Naive thymus-derived CD8-positive, alpha-beta T cell (primary cell): ENCODE measurements at regions not wholly inside any gene's neighbourhood (a gene's known extent, or its start where the extent isn't known, plus 50 kb on each side); places are given as distances from the start of the nearest gene placed in this dataset.

Source experiments
- ATAC-seq, 2 donors: fragments of 150-1000 bp; cut with Tn5 transposase in 1 of 2; sonication (Bioruptor Pico), chemical (Tn5 transposase) in 1 of 2; 1 replicate in 1 of 2; 2 replicates in 1 of 2; pipeline ENCODE4 v1.10.0; 2021; ENCODE audit warnings: mild to moderate bottlenecking in 2 of 2, moderate library complexity in 2 of 2
- POLR2A ChIA-PET: fragments of 350-600 bp; sonication (Branson Sonifier 250); formaldehyde crosslinking; loops from one replicate; lab custom pipeline; 2021; ENCODE audit warnings: antibody characterized with exemption; lab: Charles Lee
- DNase-seq, 10 donors: peaks; one replicate each; pipeline versions ENCODE4 v3.0.0 to v3.0.0-alpha.2; 2020 to 2022
- H3K27ac Mint-ChIP-seq, 10 donors: one replicate each; pipeline ENCODE4 v1.8.0; 2020 to 2022; ENCODE audit warnings: mild to moderate bottlenecking in 10 of 10, mixed read lengths in 10 of 10, moderate library complexity in 4 of 10, inconsistent platforms in 1 of 10
- H3K27me3 Mint-ChIP-seq, 5 donors: one replicate each; pipeline ENCODE4 v1.8.0; 2021 to 2022; ENCODE audit warnings: mixed read lengths in 5 of 5
- H3K36me3 Mint-ChIP-seq, 3 donors: one replicate each; pipeline ENCODE4 v1.8.0; 2020 to 2022; ENCODE audit warnings: mixed read lengths in 3 of 3, mild to moderate bottlenecking in 2 of 3, inconsistent platforms in 1 of 3
- H3K4me1 Mint-ChIP-seq, 4 donors: one replicate each; pipeline ENCODE4 v1.8.0; 2021 to 2022; ENCODE audit warnings: mixed read lengths in 4 of 4
- H3K4me3 Mint-ChIP-seq, 10 donors: one replicate each; pipeline ENCODE4 v1.8.0; 2020 to 2022; ENCODE audit warnings: mild to moderate bottlenecking in 10 of 10, mixed read lengths in 10 of 10, moderate library complexity in 6 of 10, inconsistent platforms in 1 of 10
- H3K9me3 Mint-ChIP-seq, 9 donors: one replicate each; pipeline ENCODE4 v1.8.0; 2020 to 2022; ENCODE audit warnings: mixed read lengths in 9 of 9, mild to moderate bottlenecking in 3 of 9, inconsistent platforms in 1 of 9, moderate library complexity in 1 of 9

DNA sequence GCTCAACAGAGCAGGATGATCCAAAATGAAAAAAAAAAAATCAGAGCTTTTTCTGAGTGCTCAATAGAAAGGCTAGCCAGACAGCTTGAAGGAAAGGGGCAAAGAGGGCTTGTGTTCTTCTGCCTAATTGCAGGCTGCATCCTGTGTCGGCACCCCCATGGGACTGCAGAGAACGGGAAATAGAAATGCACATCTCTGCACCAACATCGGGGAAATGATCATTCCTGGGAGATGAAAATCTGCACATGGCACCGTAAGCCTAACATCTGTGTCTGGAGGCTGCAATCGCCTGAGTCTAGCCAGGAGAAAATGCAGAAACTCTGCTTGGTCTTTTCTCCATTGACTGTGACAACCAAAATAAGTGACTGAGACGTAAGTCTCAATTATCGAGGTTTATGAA is 243.9 kb downstream of the ICE1 start:
- peaks cover 0 to 3% (median 0%) of the 10 kb centered on the region in 4 donors for H3K4me1 Mint-ChIP-seq
- DNase-seq (no peak), ATAC-seq (no peak)
- H3K9me3 Mint-ChIP-seq: no peaks in the 10 kb centered on the region
- no peaks in the 10 kb centered on the region for H3K36me3 Mint-ChIP-seq
- POLR2A ChIA-PET: no interaction called here
- H3K27me3 Mint-ChIP-seq: peaks cover 5 to 45% (median 9%) of the 10 kb centered on the region in 5 donors
- H3K4me3 Mint-ChIP-seq: no peak overlapping the region
- no peak overlapping the region for H3K27ac Mint-ChIP-seq

DNA sequence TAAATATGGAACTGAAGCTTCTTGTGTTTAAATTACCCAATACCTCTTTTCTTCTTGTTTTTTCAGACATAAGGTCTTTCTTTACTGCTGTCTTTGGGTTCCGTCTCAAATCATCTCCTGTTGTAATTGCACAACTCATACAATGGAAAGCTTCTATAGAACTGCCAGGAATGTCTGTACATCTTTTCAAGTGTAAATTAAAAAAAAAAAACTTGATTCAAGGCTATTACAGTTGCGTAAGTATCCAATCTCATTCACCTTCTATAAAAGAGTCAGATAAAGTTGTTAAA is 243.5 kb downstream of the ICE1 start:
- Mint-ChIP-seq H3K9me3 (no peaks in the 10 kb centered on the region), H3K4me1 (peaks cover 0 to 3% (median 0%) of the 10 kb centered on the region in 4 donors), H3K4me3 (no peak overlapping the region), H3K27ac (no peak overlapping the region), H3K27me3 (peaks cover 5 to 45% (median 9%) of the 10 kb centered on the region in 5 donors), H3K36me3 (no peaks in the 10 kb centered on the region)
- ATAC-seq (no peak), DNase-seq (no peak)
- POLR2A ChIA-PET: no interaction called here

- no peaks in the 10 kb centered on the region for H3K36me3 Mint-ChIP-seq
- ATAC-seq (no peak), DNase-seq (no peak)
- H3K27me3 Mint-ChIP-seq: peaks cover 6 to 43% (median 9%) of the 10 kb centered on the region in 5 donors
- POLR2A ChIA-PET: no interaction called here
- H3K4me1 Mint-ChIP-seq: peaks cover 0 to 3% (median 0%) of the 10 kb centered on the region in 4 donors
- no peaks in the 10 kb centered on the region for H3K9me3 Mint-ChIP-seq
- no peak overlapping the region for H3K27ac Mint-ChIP-seq
- no peak overlapping the region for H3K4me3 Mint-ChIP-seq
Observed at GRCh38 chr5:5665225-5666075, 243.0 kb downstream of the ICE1 start.

- Mint-ChIP-seq H3K4me1 (peaks cover 0 to 3% (median 0%) of the 10 kb centered on the region in 4 donors), H3K9me3 (peaks cover 0 to 5% (median 0%) of the 10 kb centered on the region in 9 donors), H3K27ac (no peak overlapping the region), H3K27me3 (peaks cover 7 to 38% (median 22%) of the 10 kb centered on the region in 5 donors), H3K36me3 (no peaks in the 10 kb centered on the region), H3K4me3 (no peak overlapping the region)
- DNase-seq: no peak
- POLR2A ChIA-PET: no interaction called here
- ATAC-seq: no peak
Observed at GRCh38 chr5:5658889-5659465, 236.5 kb downstream of the ICE1 start.

GRCh38 chr5:5658226-5658625 is 235.7 kb downstream of the ICE1 start:
- DNase-seq: no peak
- H3K27me3 Mint-ChIP-seq: peaks cover 6 to 33% (median 22%) of the 10 kb centered on the region in 5 donors
- no peaks in the 10 kb centered on the region for H3K36me3 Mint-ChIP-seq
- H3K9me3 Mint-ChIP-seq: peaks cover 0 to 5% (median 0%) of the 10 kb centered on the region in 9 donors
- POLR2A ChIA-PET: no interaction called here
- no peak for ATAC-seq
- H3K4me1 Mint-ChIP-seq: peaks cover 0 to 3% (median 0%) of the 10 kb centered on the region in 4 donors
- H3K27ac Mint-ChIP-seq: no peak overlapping the region
- no peak overlapping the region for H3K4me3 Mint-ChIP-seq

- H3K27ac Mint-ChIP-seq: no peak overlapping the region
- POLR2A ChIA-PET: no interaction called here
- no peaks in the 10 kb centered on the region for H3K4me1 Mint-ChIP-seq
- no peak overlapping the region for H3K4me3 Mint-ChIP-seq
- no peak for DNase-seq
- peaks cover 0 to 18% (median 10%) of the 10 kb centered on the region in 5 donors for H3K27me3 Mint-ChIP-seq
- H3K36me3 Mint-ChIP-seq: no peaks in the 10 kb centered on the region
- H3K9me3 Mint-ChIP-seq: peaks cover 0 to 8% (median 0%) of the 10 kb centered on the region in 9 donors
- ATAC-seq: no peak
Observed at GRCh38 chr5:5652181-5652580, 229.7 kb downstream of the ICE1 start.

GRCh38 chr5:5650949-5651348 is 228.5 kb downstream of the ICE1 start:
- no peak for DNase-seq
- peaks cover 0 to 16% (median 2%) of the 10 kb centered on the region in 5 donors for H3K27me3 Mint-ChIP-seq
- no peak overlapping the region for H3K4me3 Mint-ChIP-seq
- no peak overlapping the region for H3K27ac Mint-ChIP-seq
- POLR2A ChIA-PET: no interaction called here
- no peak for ATAC-seq
- H3K4me1 Mint-ChIP-seq: no peaks in the 10 kb centered on the region
- H3K36me3 Mint-ChIP-seq: no peaks in the 10 kb centered on the region
- peaks cover 0 to 8% (median 0%) of the 10 kb centered on the region in 9 donors for H3K9me3 Mint-ChIP-seq

DNA sequence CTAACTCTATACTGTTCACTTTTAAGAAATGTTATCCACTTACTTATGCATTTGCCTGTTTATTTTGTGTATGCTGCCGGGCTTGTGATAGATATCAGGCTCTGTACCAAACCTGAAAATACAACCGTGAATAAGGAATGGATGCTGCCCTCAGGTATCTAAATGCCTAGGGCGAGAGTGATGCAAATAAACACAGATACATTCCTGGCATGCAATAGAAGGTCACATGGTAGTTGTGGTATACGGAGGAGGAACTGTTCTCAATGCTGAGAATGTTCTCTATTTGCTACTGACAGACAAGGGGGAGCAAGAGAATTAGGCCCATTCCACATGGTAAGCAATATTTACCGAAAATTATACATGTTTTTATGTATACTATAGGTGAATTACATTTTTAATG is 227.8 kb downstream of the ICE1 start:
- no peaks in the 10 kb centered on the region for H3K4me1 Mint-ChIP-seq
- POLR2A ChIA-PET: no interaction called here
- ATAC-seq: no peak
- no peak overlapping the region for H3K4me3 Mint-ChIP-seq
- DNase-seq: no peak
- peaks cover 0 to 8% (median 0%) of the 10 kb centered on the region in 9 donors for H3K9me3 Mint-ChIP-seq
- no peaks in the 10 kb centered on the region for H3K36me3 Mint-ChIP-seq
- H3K27me3 Mint-ChIP-seq: peaks cover 0 to 13% (median 2%) of the 10 kb centered on the region in 5 donors
- no peak overlapping the region for H3K27ac Mint-ChIP-seq

DNA sequence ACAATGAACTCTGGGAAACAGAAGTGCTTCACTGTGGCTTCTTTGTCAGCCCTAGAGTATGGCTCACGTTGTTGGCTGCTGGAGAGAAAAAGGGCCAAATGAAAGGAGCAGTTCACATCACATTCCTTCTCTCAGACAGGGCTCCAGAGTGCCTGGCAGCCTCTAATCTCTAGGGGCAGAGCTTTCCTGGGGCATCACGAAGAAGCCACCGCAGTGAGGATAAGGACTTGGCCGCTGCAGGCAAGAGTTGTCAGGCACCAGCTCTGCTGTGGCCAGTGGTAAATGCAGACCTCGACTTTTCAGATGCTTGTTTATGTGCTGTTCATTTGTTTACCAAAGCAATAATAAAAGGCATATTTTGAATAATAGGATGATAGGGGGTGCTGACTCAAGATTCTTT is 227.2 kb downstream of the ICE1 start:
- DNase-seq (no peak), ATAC-seq (no peak)
- Mint-ChIP-seq H3K4me1 (no peaks in the 10 kb centered on the region), H3K27ac (no peak overlapping the region), H3K4me3 (no peak overlapping the region), H3K36me3 (no peaks in the 10 kb centered on the region), H3K27me3 (peaks cover 0 to 11% (median 2%) of the 10 kb centered on the region in 5 donors), H3K9me3 (peaks cover 0 to 8% (median 0%) of the 10 kb centered on the region in 9 donors)
- POLR2A ChIA-PET: no interaction called here

GRCh38 chr5:5648694-5649093 is 226.2 kb downstream of the ICE1 start:
- H3K36me3 Mint-ChIP-seq: no peaks in the 10 kb centered on the region
- no peak overlapping the region for H3K4me3 Mint-ChIP-seq
- ATAC-seq: no peak
- H3K27ac Mint-ChIP-seq: no peak overlapping the region
- DNase-seq: no peak
- peaks cover 0 to 8% (median 0%) of the 10 kb centered on the region in 9 donors for H3K9me3 Mint-ChIP-seq
- no peaks in the 10 kb centered on the region for H3K4me1 Mint-ChIP-seq
- H3K27me3 Mint-ChIP-seq: peaks cover 0 to 5% (median 2%) of the 10 kb centered on the region in 5 donors
- POLR2A ChIA-PET: no interaction called here

DNA sequence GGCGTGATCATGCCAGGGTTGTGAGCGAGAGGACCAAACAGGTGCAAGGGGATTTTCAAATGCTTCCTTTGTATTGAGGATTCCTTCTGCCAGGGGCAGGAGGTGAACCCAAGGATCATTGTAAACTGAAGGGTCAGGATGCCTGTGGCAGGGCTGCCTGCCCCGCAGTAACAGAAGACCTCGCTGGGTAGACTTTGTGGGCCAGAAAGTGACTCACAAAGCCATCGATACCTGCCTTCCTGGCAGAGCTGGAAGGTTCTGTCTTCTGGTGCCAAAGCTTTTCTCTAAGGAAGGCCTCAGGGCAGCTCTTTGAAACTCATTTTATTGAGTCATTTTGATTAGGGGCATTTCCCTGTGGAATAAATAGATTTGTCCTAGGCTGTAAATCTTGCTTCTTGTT is 223.4 kb downstream of the ICE1 start:
- Mint-ChIP-seq H3K4me1 (no peaks in the 10 kb centered on the region), H3K27me3 (peaks cover 0 to 12% (median 3%) of the 10 kb centered on the region in 5 donors), H3K27ac (no peak overlapping the region), H3K9me3 (peaks cover 0 to 5% (median 0%) of the 10 kb centered on the region in 9 donors), H3K36me3 (no peaks in the 10 kb centered on the region), H3K4me3 (no peak overlapping the region)
- no peak for ATAC-seq
- no peak for DNase-seq
- POLR2A ChIA-PET: no interaction called here

DNA sequence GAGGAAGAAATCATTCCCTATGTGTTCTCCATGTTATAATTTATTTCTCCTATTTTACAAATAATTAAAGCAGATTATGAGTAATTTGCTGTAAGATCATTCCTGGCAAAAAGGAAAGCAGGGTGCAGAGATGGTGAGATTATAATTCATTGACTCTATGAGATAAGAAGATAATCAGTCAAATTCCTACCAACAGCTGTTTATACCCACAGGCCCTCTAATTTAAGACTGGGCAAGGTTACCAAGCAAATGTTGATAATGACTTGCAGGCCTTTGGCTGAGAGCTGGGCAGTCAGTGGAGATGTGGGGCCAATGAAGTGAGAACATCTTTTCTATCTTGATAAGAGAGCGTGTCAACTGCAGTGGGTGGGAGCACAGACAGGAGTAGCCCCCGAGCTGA is 222.7 kb downstream of the ICE1 start:
- no peak for DNase-seq
- Mint-ChIP-seq H3K36me3 (no peaks in the 10 kb centered on the region), H3K9me3 (peaks cover 0 to 5% (median 0%) of the 10 kb centered on the region in 9 donors), H3K4me3 (no peak overlapping the region), H3K27ac (no peak overlapping the region), H3K4me1 (no peaks in the 10 kb centered on the region), H3K27me3 (peaks cover 0 to 19% (median 4%) of the 10 kb centered on the region in 5 donors)
- POLR2A ChIA-PET: no interaction called here
- no peak for ATAC-seq

DNA sequence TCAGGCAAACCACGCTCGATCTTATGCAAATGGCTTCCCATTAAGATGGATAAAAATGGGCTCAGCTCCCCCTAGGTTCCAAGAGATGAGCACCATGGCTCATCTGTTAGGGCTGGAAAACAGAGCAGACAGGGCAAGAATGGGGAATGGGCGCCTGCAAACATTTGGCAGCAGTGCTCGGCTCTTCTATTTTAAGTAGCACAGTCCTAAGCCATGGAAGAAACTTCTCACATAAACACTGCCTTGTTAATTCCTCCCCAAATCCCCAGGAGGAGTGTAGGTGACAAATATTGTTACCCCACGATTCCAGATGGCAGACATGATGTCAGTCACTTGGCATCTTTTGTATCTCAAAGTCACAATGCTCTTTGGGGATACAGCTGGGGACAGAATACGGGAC is 221.8 kb downstream of the ICE1 start:
- H3K4me3 Mint-ChIP-seq: no peak overlapping the region
- H3K4me1 Mint-ChIP-seq: no peaks in the 10 kb centered on the region
- H3K27me3 Mint-ChIP-seq: peaks cover 1 to 20% (median 4%) of the 10 kb centered on the region in 5 donors
- H3K27ac Mint-ChIP-seq: no peak overlapping the region
- H3K36me3 Mint-ChIP-seq: no peaks in the 10 kb centered on the region
- POLR2A ChIA-PET: no interaction called here
- no peak for DNase-seq
- H3K9me3 Mint-ChIP-seq: peaks cover 0 to 5% (median 0%) of the 10 kb centered on the region in 9 donors
- no peak for ATAC-seq
